ENCODE measurements at regions not wholly inside any gene's neighbourhood (a gene's known extent, or its start where the extent isn't known, plus 50 kb on each side); places are given as distances from the start of the nearest gene placed in this dataset.

DNA sequence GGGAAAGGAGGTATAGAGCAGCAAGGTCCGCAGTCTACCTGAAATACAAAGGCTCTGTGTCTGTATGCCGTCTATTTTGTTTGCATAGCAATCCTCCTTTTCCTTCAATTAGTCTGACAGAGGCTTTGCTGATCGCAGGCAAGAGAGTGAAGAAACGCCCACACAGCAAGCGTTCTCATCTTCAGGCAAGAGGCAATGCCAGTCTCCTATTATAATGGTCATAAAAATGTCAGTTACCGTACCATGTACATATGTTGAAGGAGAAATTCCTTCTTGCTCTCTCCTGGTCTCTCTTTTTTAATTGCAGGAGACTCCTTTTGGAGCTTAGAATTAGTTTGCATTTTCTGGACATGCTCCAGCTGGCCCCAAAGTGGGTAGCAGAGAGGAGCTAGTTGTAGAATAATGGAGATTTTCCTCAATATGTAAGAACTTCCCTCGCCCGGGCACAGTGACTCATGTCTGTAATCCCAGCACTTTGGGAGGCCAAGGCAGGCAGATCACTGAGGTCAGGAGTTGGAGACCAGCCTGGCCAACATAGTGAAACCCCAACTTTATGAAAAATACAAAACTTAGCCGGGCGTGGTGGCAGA, 139.5 kb downstream of the PFKFB3 start:
- no peak for DNase-seq (ENCODE audit: low spot score)

GRCh38 chr10:6343305-6344010, 140.7 kb downstream of the PFKFB3 start:
- DNase-seq (ENCODE audit: low spot score), result no peak

- DNase-seq (ENCODE audit: low spot score), result no peak
Observed at GRCh38 chr10:6345404-6345803, 142.7 kb downstream of the PFKFB3 start.

DNA sequence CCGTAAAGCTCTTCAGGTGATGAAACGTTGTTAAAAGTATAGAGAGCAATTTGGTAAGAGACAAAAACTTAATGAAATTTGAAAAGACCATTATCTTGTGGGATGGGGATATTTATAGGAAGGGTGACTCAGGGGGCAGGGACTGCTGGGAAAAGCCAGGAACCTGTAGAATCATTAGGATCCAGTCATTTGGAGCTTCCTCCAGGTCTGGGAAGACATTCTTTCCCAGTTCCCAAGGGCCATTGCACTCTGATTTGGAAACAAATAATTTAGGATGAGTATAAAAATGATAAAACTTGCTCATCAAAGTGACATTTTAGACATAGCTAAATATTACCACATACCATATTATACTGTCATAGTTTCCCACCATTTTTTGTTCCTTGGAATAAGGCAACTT, 143.9 kb downstream of the PFKFB3 start:
- no peak for DNase-seq (ENCODE audit: low spot score)

- DNase-seq (ENCODE audit: low spot score), result peak; percentile 78
Observed at GRCh38 chr10:6347391-6347951, 144.7 kb downstream of the PFKFB3 start.

- DNase-seq (ENCODE audit: low spot score), result peak; percentile 98
Observed at GRCh38 chr10:6348096-6348874, 145.6 kb downstream of the PFKFB3 start.

DNA sequence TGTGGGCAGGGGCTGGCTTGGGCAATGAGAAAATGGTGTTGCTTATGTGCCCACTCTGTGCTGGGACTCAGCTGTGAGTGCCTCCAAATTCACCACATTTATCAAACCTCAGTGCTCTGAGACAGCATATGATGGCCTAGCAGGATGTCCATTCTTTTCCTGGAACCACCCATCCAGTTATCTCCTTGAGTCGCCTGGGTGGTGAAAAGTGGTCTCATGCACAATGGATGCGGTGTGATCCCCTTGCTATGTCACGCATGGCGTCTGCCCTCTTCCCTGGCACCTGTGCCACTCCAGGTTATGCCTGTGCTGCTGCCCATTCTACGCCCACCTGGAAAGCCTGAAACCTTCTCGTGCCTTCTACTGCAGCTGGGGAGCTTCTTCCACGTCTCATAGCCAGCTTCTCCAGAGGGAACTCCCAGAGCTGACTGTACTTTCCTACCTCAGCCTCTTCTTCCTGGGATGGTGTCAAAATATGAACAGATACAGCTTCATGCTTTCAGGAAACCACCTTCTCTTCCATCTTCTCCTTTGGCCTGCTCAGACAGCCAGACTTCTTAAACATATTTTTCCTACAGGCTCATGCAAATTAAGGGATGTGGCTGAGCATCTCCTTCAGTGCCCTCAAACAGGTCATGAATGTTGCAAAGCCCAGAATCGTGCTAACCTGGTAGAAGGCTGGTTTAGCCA, 147.3 kb downstream of the PFKFB3 start:
- no peak for DNase-seq (ENCODE audit: low spot score)

DNA sequence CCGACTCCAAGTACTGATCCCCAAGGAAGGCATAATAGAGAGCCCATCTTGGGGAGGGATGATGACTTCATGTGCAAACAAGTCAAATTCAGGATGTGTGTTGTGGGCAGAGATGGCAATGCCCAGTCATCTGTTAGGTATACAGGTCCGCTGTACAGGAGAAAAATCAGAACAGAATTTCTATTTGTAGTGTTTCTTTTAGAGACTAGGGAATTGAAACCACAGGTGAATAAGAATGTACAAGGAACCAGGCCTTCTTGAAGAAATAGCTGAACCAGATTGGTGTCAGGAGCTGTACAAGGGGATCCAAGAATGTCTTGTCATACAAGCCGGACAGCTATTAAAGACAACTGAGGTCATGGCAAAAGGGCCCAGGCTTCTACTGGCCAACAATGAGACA, 147.9 kb downstream of the PFKFB3 start:
- DNase-seq (ENCODE audit: low spot score), result no peak

DNA sequence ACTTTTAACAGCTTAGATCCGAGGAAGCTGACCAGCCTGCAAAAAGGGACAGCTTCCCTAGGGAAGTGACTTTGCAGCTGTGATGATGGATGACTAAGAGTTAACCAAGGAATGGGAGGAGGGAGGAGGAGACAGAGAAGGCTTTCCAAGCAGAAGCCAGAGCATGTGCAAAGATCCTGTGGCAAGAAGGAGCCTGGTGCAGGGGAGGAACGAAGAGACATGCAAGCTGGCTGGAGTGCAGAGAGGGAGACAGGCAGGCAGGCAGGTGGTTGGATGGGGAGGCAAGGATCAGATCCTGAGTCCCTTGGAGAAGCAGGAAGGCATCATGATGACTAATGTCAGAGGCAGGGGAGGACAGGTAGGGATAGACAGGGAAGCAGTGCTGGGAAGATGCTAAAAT, 148.8 kb downstream of the PFKFB3 start:
- no peak for DNase-seq (ENCODE audit: low spot score)

- DNase-seq (ENCODE audit: low spot score), result no peak
Observed at GRCh38 chr10:6353526-6353925, 150.8 kb downstream of the PFKFB3 start.

- DNase-seq (ENCODE audit: low spot score), result no peak
Observed at GRCh38 chr10:6354168-6354772, 151.5 kb downstream of the PFKFB3 start.

- DNase-seq (ENCODE audit: low spot score), result no peak
Observed at GRCh38 chr10:6356280-6356793, 153.6 kb downstream of the PFKFB3 start.

GRCh38 chr10:6361869-6362268, 159.1 kb downstream of the PFKFB3 start:
- DNase-seq (ENCODE audit: low spot score), result no peak

DNA sequence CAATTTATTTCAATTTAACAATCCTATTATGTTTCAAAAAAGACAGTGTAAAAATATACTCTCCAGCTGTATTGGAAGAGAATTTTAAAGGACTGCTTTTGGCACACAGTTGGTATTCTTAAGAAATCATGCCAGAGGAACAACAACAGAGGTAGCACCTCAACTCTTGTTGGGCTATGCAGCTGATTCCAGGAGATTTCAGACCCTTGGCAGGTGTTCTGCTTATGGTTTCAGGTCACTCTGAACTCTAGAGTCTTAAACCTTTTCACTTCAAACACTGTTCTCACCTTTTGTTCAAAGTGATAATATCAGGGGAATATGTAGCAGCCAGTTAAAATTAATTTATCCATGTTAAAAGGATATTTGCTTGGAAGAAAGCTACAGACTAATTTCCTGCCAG, 160.1 kb downstream of the PFKFB3 start:
- DNase-seq (ENCODE audit: low spot score), result no peak

DNA sequence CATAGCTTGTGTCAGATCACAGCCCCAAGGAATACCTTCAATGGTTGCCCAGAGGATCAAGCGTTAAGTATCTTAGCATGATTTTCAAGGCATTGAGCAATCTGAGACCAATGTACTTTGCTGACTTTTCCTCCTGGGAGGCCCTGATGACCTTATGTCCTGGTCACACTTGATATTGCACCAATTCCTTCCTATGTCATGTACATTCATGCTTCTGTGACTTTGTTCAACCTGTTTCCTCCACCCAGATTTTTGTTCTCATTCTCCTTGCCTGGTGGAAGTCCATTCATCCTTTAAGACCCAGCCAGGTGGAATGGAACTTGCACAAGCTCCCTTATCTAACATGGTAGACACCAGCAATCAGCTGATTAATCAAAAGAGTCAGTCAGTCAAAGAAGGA, 160.8 kb downstream of the PFKFB3 start:
- DNase-seq (ENCODE audit: low spot score), result no peak

- DNase-seq (ENCODE audit: low spot score), result no peak
Observed at GRCh38 chr10:6364283-6364682, 161.6 kb downstream of the PFKFB3 start.

- DNase-seq (ENCODE audit: low spot score), result no peak
Observed at GRCh38 chr10:6364893-6365292, 162.2 kb downstream of the PFKFB3 start.

DNA sequence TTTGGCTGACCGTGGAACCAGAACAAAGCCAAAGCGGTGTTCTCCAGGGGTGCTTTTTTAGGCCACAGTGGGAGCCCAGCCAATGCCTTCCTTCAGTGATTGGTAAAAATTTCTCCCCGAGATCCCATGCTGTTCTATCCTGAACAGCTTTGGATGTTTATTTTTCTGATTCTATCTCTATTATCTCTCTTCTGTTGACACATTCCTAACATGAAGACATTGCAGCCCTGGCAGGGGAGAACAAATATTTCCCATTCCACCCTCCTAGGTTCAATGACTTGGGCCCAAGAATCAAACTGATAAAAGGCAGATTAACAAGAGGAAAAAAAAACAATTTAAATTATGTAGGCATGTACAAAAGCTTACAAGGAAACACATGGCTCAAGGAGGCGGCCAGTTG, 162.7 kb downstream of the PFKFB3 start:
- no peak for DNase-seq (ENCODE audit: low spot score)
